Neural progenitor cell (in vitro differentiated cells): ENCODE measurements at regions not wholly inside any gene's neighbourhood (a gene's known extent, or its start where the extent isn't known, plus 50 kb on each side); places are given as distances from the start of the nearest gene placed in this dataset.

Source experiments
- EZH2 ChIP-seq: fragments of 200-600 bp; sonication (generic); IDR thresholded peaks from 2 replicates; pipeline ENCODE4 v1.6.1; 2017; ENCODE audit warnings: antibody characterized with exemption, mild to moderate bottlenecking, moderate library complexity
- EZH2phosphoT487 ChIP-seq: fragments of 200-600 bp; sonication (generic); IDR thresholded peaks from 2 replicates; pipeline ENCODE4 v1.6.1; 2017; ENCODE audit warnings: antibody characterized with exemption
- TF ChIP-seq, protein P1 (sequence below): fragments of 200-600 bp; sonication (generic); IDR thresholded peaks from 2 replicates; pipeline ENCODE4 v1.5.1; 2017; ENCODE audit warnings: antibody characterized with exemption, mild to moderate bottlenecking

DNA sequence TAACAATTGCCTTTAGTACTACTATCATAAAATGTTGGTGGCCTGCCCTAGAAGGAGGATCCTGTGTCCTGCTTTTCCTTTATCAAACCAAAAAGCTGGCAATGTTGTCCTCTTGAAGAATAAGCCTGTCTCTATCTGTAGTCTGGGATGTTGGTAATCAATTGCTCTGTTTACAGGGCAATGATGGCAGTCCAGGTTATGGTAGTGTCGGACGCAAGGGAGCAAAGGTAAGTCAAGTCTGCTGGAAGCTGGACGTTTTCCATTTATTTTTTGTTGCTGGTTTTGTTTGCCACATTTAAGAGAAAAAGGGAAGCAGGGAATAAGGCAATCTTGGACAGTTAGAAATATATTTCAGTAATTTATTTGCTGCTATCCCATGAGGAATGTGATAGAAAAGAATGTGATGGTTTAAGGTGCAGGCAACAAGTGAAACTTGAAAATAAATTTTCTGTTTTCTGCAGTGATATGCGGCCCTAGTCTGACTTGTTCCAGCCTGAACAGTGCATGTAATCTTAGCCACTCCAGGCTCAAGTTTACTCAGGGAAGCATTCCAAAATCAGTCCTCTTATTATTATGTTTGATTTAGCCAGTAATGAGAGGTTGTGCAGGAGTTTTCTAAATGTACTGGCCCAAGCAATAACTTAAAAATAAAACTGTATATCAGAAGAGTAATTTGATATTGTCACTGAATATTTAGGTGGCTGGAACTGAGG is 110.3 kb downstream of the COL6A6 start:
- TF ChIP-seq, protein P1, sequence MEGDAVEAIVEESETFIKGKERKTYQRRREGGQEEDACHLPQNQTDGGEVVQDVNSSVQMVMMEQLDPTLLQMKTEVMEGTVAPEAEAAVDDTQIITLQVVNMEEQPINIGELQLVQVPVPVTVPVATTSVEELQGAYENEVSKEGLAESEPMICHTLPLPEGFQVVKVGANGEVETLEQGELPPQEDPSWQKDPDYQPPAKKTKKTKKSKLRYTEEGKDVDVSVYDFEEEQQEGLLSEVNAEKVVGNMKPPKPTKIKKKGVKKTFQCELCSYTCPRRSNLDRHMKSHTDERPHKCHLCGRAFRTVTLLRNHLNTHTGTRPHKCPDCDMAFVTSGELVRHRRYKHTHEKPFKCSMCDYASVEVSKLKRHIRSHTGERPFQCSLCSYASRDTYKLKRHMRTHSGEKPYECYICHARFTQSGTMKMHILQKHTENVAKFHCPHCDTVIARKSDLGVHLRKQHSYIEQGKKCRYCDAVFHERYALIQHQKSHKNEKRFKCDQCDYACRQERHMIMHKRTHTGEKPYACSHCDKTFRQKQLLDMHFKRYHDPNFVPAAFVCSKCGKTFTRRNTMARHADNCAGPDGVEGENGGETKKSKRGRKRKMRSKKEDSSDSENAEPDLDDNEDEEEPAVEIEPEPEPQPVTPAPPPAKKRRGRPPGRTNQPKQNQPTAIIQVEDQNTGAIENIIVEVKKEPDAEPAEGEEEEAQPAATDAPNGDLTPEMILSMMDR, result no peak
- no peak for TF ChIP-seq EZH2
- no peak for TF ChIP-seq EZH2phosphoT487
